Liver (tissue), 3 donors: ENCODE measurements at regions not wholly inside any gene's neighbourhood (a gene's known extent, or its start where the extent isn't known, plus 50 kb on each side); places are given as distances from the start of the nearest gene placed in this dataset.

ENCODE experiments used
- JUND ChIP-seq, 2 donors: IDR thresholded peaks; 2 replicates each; pipeline ENCODE4 v1.6.1; 2016; ENCODE audit warnings: antibody characterized with exemption in 2 of 2
- SP1 ChIP-seq: IDR thresholded peaks from 2 replicates; pipeline ENCODE4 v1.6.1; 2018; ENCODE audit warnings: antibody characterized with exemption, mild to moderate bottlenecking
- TF ChIP-seq, protein P1 (sequence below): IDR thresholded peaks from 2 replicates; pipeline ENCODE4 v1.6.1; 2016; ENCODE audit warnings: antibody characterized with exemption
- TF ChIP-seq, protein P2 (sequence below): fragments of 150-350 bp; IDR thresholded peaks from 2 replicates; pipeline ENCODE4 v1.5.1; 2017; ENCODE audit warnings: improper control_type of control experiment, low read depth, low read length; ENCODE audit not compliant: missing input control
- donor health status: healthy.
- donor health status: healthy.

DNA sequence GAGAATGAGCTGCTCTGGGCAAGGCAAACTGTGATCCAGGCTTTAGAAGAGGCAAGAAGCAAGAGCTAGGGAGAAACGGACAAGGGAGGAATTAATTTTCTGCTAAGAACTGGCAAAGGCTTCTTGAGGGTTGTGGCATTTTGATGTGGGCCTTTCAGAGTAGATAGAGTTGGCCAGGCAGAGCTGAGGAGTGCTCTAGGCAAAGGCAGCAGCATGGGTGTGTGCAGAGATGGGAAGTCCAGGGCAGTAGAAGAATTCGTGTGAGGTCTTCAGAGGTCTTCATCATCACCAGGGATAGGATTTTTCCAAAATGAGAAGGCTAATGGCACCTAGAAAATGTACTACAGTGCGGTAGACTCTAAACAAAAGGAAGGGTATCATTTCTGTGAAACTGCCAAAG, 237.8 kb downstream of the LTN1 start:
- no peak for TF ChIP-seq SP1
- TF ChIP-seq, protein P1, sequence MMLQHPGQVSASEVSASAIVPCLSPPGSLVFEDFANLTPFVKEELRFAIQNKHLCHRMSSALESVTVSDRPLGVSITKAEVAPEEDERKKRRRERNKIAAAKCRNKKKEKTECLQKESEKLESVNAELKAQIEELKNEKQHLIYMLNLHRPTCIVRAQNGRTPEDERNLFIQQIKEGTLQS: no peak
- TF ChIP-seq JUND (IDR thresholded peaks at IDR 0.05): no peak
- TF ChIP-seq, protein P2, sequence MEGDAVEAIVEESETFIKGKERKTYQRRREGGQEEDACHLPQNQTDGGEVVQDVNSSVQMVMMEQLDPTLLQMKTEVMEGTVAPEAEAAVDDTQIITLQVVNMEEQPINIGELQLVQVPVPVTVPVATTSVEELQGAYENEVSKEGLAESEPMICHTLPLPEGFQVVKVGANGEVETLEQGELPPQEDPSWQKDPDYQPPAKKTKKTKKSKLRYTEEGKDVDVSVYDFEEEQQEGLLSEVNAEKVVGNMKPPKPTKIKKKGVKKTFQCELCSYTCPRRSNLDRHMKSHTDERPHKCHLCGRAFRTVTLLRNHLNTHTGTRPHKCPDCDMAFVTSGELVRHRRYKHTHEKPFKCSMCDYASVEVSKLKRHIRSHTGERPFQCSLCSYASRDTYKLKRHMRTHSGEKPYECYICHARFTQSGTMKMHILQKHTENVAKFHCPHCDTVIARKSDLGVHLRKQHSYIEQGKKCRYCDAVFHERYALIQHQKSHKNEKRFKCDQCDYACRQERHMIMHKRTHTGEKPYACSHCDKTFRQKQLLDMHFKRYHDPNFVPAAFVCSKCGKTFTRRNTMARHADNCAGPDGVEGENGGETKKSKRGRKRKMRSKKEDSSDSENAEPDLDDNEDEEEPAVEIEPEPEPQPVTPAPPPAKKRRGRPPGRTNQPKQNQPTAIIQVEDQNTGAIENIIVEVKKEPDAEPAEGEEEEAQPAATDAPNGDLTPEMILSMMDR: no peak
